SK-N-SH (cell line): ENCODE measurements at regions not wholly inside any gene's neighbourhood (a gene's known extent, or its start where the extent isn't known, plus 50 kb on each side); places are given as distances from the start of the nearest gene placed in this dataset.

Experiments used
- CTCF ChIA-PET: fragments of 300-600, 350-600 bp; formaldehyde crosslinking; extraction: SDS; loops from one replicate; lab custom pipeline; 2021; lab: Yijun Ruan, JAX
- POLR2A ChIA-PET: fragments of 350-600 bp; sonication (Branson Sonifier 250); formaldehyde crosslinking; extraction: SDS; loops from one replicate; lab custom pipeline; 2020; ENCODE audit warnings: antibody characterized with exemption, inconsistent platforms; lab: Yijun Ruan, JAX
- DNase-seq: peaks from one replicate; pipeline ENCODE4 v3.0.0; 2012
- H2AFZ ChIP-seq: fragments of 200-600 bp; sonication (generic); 2 replicates; pipeline ENCODE4 v1.8.1; 2016; ENCODE audit warnings: antibody characterized with exemption, mild to moderate bottlenecking, low read depth
- H3F3A ChIP-seq: fragments of 200-600 bp; sonication (generic); replicated peaks from 2 replicates; pipeline ENCODE3; 2016; ENCODE audit warnings: antibody characterized with exemption, mild to moderate bottlenecking; ENCODE audit not compliant: insufficient read depth
- H3K27ac ChIP-seq, 2 experiments: fragments of 200-500 bp in 1 of 2; fragments of 200-600 bp in 1 of 2; sonication (Bioruptor generic) in 1 of 2; sonication (generic), shearing (Covaris generic) in 1 of 2; 2 replicates each; pipeline versions ENCODE4 v1.5.1 to v1.6.1; 2014 to 2016; ENCODE audit warnings: low read depth in 2 of 2, inconsistent platforms in 1 of 2, low read length in 1 of 2, mild to moderate bottlenecking in 1 of 2, mixed read lengths in 1 of 2
- H3K27me3 ChIP-seq: fragments of 200-600 bp; sonication (generic), shearing (Covaris generic); 2 replicates; pipeline ENCODE4 v1.6.1; 2016; ENCODE audit warnings: mixed run types; ENCODE audit not compliant: insufficient read depth
- H3K36me3 ChIP-seq, 2 experiments: fragments of 200-500 bp in 1 of 2; fragments of 200-600 bp in 1 of 2; sonication (Bioruptor generic) in 1 of 2; sonication (generic) in 1 of 2; replicated peaks in 1 of 2; 2 replicates each; pipeline versions ENCODE3 to v1.5.1; 2014 to 2016; ENCODE audit warnings: low read length in 1 of 2, mild to moderate bottlenecking in 1 of 2; ENCODE audit not compliant: insufficient read depth in 2 of 2, control insufficient read depth in 1 of 2
- H3K4me1 ChIP-seq, 2 experiments: fragments of 200-500 bp in 1 of 2; fragments of 200-600 bp in 1 of 2; sonication (Bioruptor generic) in 1 of 2; sonication (generic), shearing (Covaris generic) in 1 of 2; 2 replicates each; pipeline versions ENCODE4 v1.5.1 to v1.6.1; 2014 to 2016; ENCODE audit warnings: low read depth in 1 of 2, low read length in 1 of 2, mixed run types in 1 of 2; ENCODE audit not compliant: insufficient read depth in 2 of 2, control insufficient read depth in 1 of 2
- H3K4me2 ChIP-seq: fragments of 200-600 bp; sonication (generic), shearing (Covaris generic); 2 replicates; pipeline ENCODE4 v1.6.1; 2017; ENCODE audit warnings: mixed run types
- H3K4me3 ChIP-seq, 2 experiments: fragments of 200-500 bp in 1 of 2; fragments of 200-600 bp in 1 of 2; sonication (Bioruptor generic) in 1 of 2; sonication (generic), shearing (Covaris generic) in 1 of 2; 2 replicates each; pipeline versions ENCODE4 v1.5.1 to v1.8.1; 2014 to 2016; ENCODE audit warnings: low read depth in 2 of 2, inconsistent platforms in 1 of 2, low read length in 1 of 2, mild to moderate bottlenecking in 1 of 2, mixed read lengths in 1 of 2, moderate library complexity in 1 of 2
- H3K79me2 ChIP-seq: fragments of 200-600 bp; sonication (generic); 2 replicates; pipeline ENCODE4 v1.8.1; 2017; ENCODE audit warnings: mild to moderate bottlenecking; ENCODE audit not compliant: insufficient read depth
- H3K9ac ChIP-seq: fragments of 200-600 bp; sonication (generic); 2 replicates; pipeline ENCODE4 v1.6.1; 2017; ENCODE audit warnings: mixed run types
- H3K9me2 ChIP-seq: fragments of 200-600 bp; sonication (generic); 2 replicates; pipeline ENCODE4 v1.6.1; 2017; ENCODE audit warnings: mixed run types
- H3K9me3 ChIP-seq: fragments of 200-600 bp; sonication (generic); 2 replicates; pipeline ENCODE4 v1.6.1; 2017; ENCODE audit warnings: mixed run types, mild to moderate bottlenecking, moderate library complexity
- H4K20me1 ChIP-seq: fragments of 200-600 bp; sonication (generic); 2 replicates; pipeline ENCODE4 v1.6.1; 2017; ENCODE audit warnings: mild to moderate bottlenecking, mixed run types; ENCODE audit not compliant: insufficient read depth
- CHD2 ChIP-seq: fragments of 150-350 bp; IDR thresholded peaks from 2 replicates; pipeline ENCODE4 v1.6.1; 2018; ENCODE audit warnings: low read length; ENCODE audit not compliant: partially characterized antibody
- EZH2phosphoT487 ChIP-seq: fragments of 200-600 bp; sonication (generic); IDR thresholded peaks from 2 replicates; pipeline ENCODE4 v1.6.1; 2017; ENCODE audit warnings: low read depth, mixed run types, mild to moderate bottlenecking, antibody characterized with exemption, moderate library complexity, borderline replicate concordance
- FOSL2 ChIP-seq: IDR thresholded peaks from 2 replicates; pipeline ENCODE4 v1.4.0; 2012; ENCODE audit warnings: low read depth, mild to moderate bottlenecking, moderate library complexity, borderline replicate concordance
- FOXM1 ChIP-seq: IDR thresholded peaks from 2 replicates; pipeline ENCODE4 v1.4.0; 2012; ENCODE audit warnings: low read depth, mild to moderate bottlenecking
- GABPA ChIP-seq: IDR thresholded peaks from 2 replicates; pipeline ENCODE4 v1.4.0; 2012; ENCODE audit warnings: low read depth, mild to moderate bottlenecking
- GATA2 ChIP-seq: sonication (generic); formaldehyde crosslinking; IDR thresholded peaks from 2 replicates; pipeline ENCODE4 v1.5.0; 2020; ENCODE audit warnings: mild to moderate bottlenecking, missing genetic modification reagents
- MAX ChIP-seq: IDR thresholded peaks from 2 replicates; pipeline ENCODE4 v1.4.0; 2012; ENCODE audit warnings: low read depth
- MEF2A ChIP-seq: IDR thresholded peaks from 2 replicates; pipeline ENCODE4 v1.4.0; 2012; ENCODE audit warnings: low read depth, borderline replicate concordance
- MXI1 ChIP-seq: IDR thresholded peaks from 2 replicates; pipeline ENCODE4 v1.6.1; 2012; ENCODE audit warnings: mild to moderate bottlenecking, low read depth, low read length, improper control_type of control experiment
- NRF1 ChIP-seq: IDR thresholded peaks from 2 replicates; pipeline ENCODE4 v1.6.1; 2012; ENCODE audit warnings: low read depth, mild to moderate bottlenecking, low read length
- PBX3 ChIP-seq: IDR thresholded peaks from 2 replicates; pipeline ENCODE4; 2012
- POLR2AphosphoS5 ChIP-seq: IDR thresholded peaks from 2 replicates; pipeline ENCODE4 v1.6.1; 2012; ENCODE audit warnings: low read depth, low read length
- REST ChIP-seq: IDR thresholded peaks from 2 replicates; pipeline ENCODE4 v1.6.1; 2012; ENCODE audit warnings: mild to moderate bottlenecking, low read depth, low read length, moderate library complexity
- RFX5 ChIP-seq: IDR thresholded peaks from 2 replicates; pipeline ENCODE4 v1.6.1; 2012; ENCODE audit warnings: mild to moderate bottlenecking, improper control_type of control experiment, low read length
- SIN3A ChIP-seq: IDR thresholded peaks from 2 replicates; pipeline ENCODE4 v1.6.1; 2012; ENCODE audit warnings: low read depth, mild to moderate bottlenecking, low read length, moderate library complexity, borderline replicate concordance
- SMC3 ChIP-seq: IDR thresholded peaks from 2 replicates; pipeline ENCODE4 v1.6.1; 2012; ENCODE audit warnings: low read depth, low read length, improper control_type of control experiment
- TCF12 ChIP-seq: IDR thresholded peaks from 2 replicates; pipeline ENCODE4 v1.4.0; 2012
- TEAD4 ChIP-seq: IDR thresholded peaks from 2 replicates; pipeline ENCODE4 v1.4.0; 2012; ENCODE audit warnings: mild to moderate bottlenecking, borderline replicate concordance; ENCODE audit not compliant: insufficient read depth
- WGBS: methylation state at CpG from one replicate; pipeline ENCODE4 v1.1.6; 2017; ENCODE audit warnings: low lambda C conversion rate; 5-methylcytosine and 5-hydroxymethylcytosine counted together
- TF ChIP-seq, protein P1 (sequence below): IDR thresholded peaks from 2 replicates; pipeline ENCODE4 v1.4.0; 2012; ENCODE audit warnings: low read depth, borderline replicate concordance

DNA sequence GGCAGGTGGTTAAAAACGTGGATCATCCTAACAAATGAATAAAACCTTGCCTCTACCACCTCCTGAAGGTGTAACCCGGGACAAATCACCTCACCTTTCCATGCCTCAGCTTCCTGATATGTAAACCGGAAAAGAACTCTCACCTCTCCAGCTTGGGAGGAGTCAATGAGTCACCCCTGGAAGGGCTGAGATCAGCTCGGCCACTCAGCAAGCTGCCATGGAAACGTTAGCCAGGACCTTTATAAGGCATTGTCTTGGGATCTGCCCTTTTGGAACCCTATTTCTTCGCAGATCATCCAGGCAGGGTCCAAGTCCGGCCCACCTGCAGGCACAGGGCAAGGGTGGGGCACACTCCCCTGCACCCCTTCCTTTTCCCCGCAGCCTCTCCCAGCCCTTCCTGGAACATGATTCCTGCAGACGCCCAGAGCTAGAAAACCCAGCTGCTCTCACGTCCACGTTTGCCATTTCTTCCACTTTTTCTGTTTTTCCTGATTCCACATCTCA lies 81.6 kb upstream of the PFKP start:
- no peaks in the 10 kb centered on the region for H4K20me1 ChIP-seq
- TF ChIP-seq FOSL2 (0 out of 2 replicates have a peak, but pooled peaks have one; percentile 30), TEAD4 (no peak)
- TF ChIP-seq, all 33 proteins: peak for 1
- H3K9me3 ChIP-seq: no peaks in the 10 kb centered on the region
- no peak overlapping the region for H3K4me2 ChIP-seq
- peak overlapping the region; percentile 49; the same call in 1 of the 2 replicates for H2AFZ ChIP-seq
- H3K27me3 ChIP-seq: no peaks in the 10 kb centered on the region
- H3K4me1 ChIP-seq: peaks cover 0 to 8% of the 10 kb centered on the region in 2 experiments; a peak in 1 of 4 replicates
- POLR2A ChIA-PET: no interaction called here
- no peaks in the 10 kb centered on the region for H3K79me2 ChIP-seq
- no peak for DNase-seq
- no peaks in the 10 kb centered on the region for H3K9me2 ChIP-seq
- H3K36me3 ChIP-seq: no peaks in the 10 kb centered on the region
- no peak overlapping the region for H3K9ac ChIP-seq
- H3F3A ChIP-seq: peaks cover 7% of the 10 kb centered on the region
- CTCF ChIA-PET: interaction anchor here (1.1 to 2.5 kb wide), 3 partner anchors 8 to 58 kb away, joined by 3 to 9 read pairs (median 5); no protein-coding TSS in a partner anchor
- H3K4me3 ChIP-seq: no peak overlapping the region
- WGBS: 57% methylated on average over 11 of the region's 11 CpGs
- no peak overlapping the region for H3K27ac ChIP-seq

DNA sequence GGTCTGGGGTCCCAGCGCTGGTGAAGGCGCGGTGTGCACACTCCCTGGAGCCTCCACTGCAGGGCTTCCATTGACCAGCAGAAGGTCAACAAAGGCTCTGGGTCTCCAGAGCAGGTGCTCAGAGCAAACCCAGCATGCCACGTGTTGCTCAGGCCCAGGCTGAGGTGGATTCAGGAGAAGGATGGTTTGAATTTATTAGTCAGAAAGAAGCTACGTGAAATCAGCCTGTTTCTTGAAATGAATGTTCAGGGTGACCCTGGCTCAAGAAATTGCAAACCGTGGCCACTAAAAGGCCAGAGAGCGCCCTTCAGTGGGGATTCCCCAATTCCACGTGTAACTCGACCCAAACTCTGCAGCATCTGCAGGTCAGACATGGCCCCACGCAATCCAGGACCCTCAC lies 82.7 kb upstream of the PFKP start:
- no peak overlapping the region for H2AFZ ChIP-seq
- H4K20me1 ChIP-seq: no peaks in the 10 kb centered on the region
- no peak overlapping the region for H3K4me2 ChIP-seq
- CTCF ChIA-PET: interaction anchor here (1.1 to 2.5 kb wide), 3 partner anchors 9 to 59 kb away, joined by 3 to 9 read pairs (median 5); no protein-coding TSS in a partner anchor
- no peaks in the 10 kb centered on the region for H3K9me3 ChIP-seq
- TF ChIP-seq TCF12 (no peak), MXI1 (no peak), MAX (no peak), MEF2A (no peak), GABPA (no peak), RFX5 (no peak), NRF1 (no peak), PBX3 (no peak), FOXM1 (no peak), REST (no peak), POLR2AphosphoS5 (no peak), CHD2 (no peak), EZH2phosphoT487 (no peak), SMC3 (no peak), SIN3A (no peak), GATA2 (CRISPR knock-in tag) (no peak)
- TF ChIP-seq, protein P1, sequence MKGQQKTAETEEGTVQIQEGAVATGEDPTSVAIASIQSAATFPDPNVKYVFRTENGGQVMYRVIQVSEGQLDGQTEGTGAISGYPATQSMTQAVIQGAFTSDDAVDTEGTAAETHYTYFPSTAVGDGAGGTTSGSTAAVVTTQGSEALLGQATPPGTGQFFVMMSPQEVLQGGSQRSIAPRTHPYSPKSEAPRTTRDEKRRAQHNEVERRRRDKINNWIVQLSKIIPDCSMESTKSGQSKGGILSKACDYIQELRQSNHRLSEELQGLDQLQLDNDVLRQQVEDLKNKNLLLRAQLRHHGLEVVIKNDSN: no peak
- TF ChIP-seq, all 33 proteins: peak for 0
- H3K27ac ChIP-seq: no peak overlapping the region
- WGBS: 89% methylated on average over 3 of the region's 10 CpGs
- H3K27me3 ChIP-seq: no peaks in the 10 kb centered on the region
- POLR2A ChIA-PET: no interaction called here
- peaks cover 0 to 13% of the 10 kb centered on the region in 2 experiments; a peak in 1 of 4 replicates for H3K4me1 ChIP-seq
- H3K9ac ChIP-seq: no peak overlapping the region
- H3K79me2 ChIP-seq: no peaks in the 10 kb centered on the region
- H3K36me3 ChIP-seq: no peaks in the 10 kb centered on the region
- H3K4me3 ChIP-seq: no peak overlapping the region
- H3K9me2 ChIP-seq: no peaks in the 10 kb centered on the region
- peaks cover 13% of the 10 kb centered on the region for H3F3A ChIP-seq
- no peak for DNase-seq
